ENCODE measurements at regions not wholly inside any gene's neighbourhood (a gene's known extent, or its start where the extent isn't known, plus 50 kb on each side); places are given as distances from the start of the nearest gene placed in this dataset.

DNA sequence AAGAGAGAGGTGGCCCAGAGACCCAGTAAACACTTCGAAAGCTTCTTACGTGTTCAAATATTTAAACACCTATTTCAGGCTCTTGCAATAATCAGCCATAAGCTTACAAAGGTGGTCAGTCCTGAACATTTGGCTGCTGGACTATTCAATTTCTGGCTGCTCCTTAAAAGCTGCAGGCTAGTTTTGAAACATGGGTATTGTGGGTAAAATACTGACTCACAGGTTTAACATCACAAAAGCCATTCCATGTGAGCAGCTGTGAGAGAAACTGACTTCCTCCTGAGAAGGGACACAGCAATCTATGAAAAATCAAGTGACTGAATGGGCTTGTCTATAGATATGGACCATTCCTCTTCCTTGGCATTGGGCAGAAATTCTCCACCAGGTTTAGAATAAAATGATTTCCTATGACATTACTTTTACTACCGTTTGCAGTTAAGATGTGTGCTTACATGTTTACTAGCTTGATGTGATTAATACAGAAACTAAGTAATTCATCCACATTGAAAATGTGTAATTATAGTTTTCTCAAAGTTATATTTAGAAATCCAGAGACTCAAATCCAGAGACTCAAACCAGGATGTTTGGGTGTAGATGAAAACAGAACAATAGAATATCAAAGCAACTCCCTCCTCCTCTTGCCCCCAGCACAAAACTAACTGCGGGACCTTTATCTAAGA, 252.3 kb downstream of the GATA3 start:
- no peaks in the 10 kb centered on the region for H3K9me3 ChIP-seq (ENCODE audit: low read length)
- H3K27me3 ChIP-seq (ENCODE audit: insufficient read depth, low read length): 0 out of 2 replicates have a peak, but pooled peaks cover 2% of the 10 kb centered on the region
- H3F3A ChIP-seq (ENCODE audit: insufficient read depth, low read length): no peaks in the 10 kb centered on the region
- no peaks in the 10 kb centered on the region for H3K9me2 ChIP-seq (ENCODE audit: low read depth, low read length)
- no peak overlapping the region for H3K4me3 ChIP-seq (ENCODE audit: low read depth, low read length, poor library complexity, severe bottlenecking)
- H4K20me1 ChIP-seq (ENCODE audit: insufficient read depth, low read length): no peaks in the 10 kb centered on the region
- H3K4me1 ChIP-seq (ENCODE audit: insufficient read depth, low read length, severe bottlenecking): no peaks in the 10 kb centered on the region
- TF ChIP-seq EZH2 (IDR thresholded peaks at IDR 0.05; ENCODE audit: borderline replicate concordance, low read length) (no peak), CTCF (IDR thresholded peaks at IDR 0.05; ENCODE audit: low read length) (no peak)
- H3K4me2 ChIP-seq (ENCODE audit: low read length): no peak overlapping the region
- no peak overlapping the region for H3K9ac ChIP-seq (ENCODE audit: low read length)
- no peaks in the 10 kb centered on the region for H3K36me3 ChIP-seq (ENCODE audit: insufficient read depth, low read length)
- H2AFZ ChIP-seq (ENCODE audit: low read length): no peak overlapping the region
- H3K79me2 ChIP-seq (ENCODE audit: insufficient read depth, low read length): no peaks in the 10 kb centered on the region
- no peak overlapping the region for H3K27ac ChIP-seq (ENCODE audit: low read depth, low read length, poor library complexity, severe bottlenecking)

GRCh38 chr10:8310930-8311329, 256.4 kb downstream of the GATA3 start:
- no peaks in the 10 kb centered on the region for H3K4me1 ChIP-seq (ENCODE audit: insufficient read depth, low read length, severe bottlenecking)
- no peaks in the 10 kb centered on the region for H3K9me2 ChIP-seq (ENCODE audit: low read depth, low read length)
- H3K9me3 ChIP-seq (ENCODE audit: low read length): no peaks in the 10 kb centered on the region
- no peak overlapping the region for H3K4me2 ChIP-seq (ENCODE audit: low read length)
- H4K20me1 ChIP-seq (ENCODE audit: insufficient read depth, low read length): no peaks in the 10 kb centered on the region
- no peaks in the 10 kb centered on the region for H3K36me3 ChIP-seq (ENCODE audit: insufficient read depth, low read length)
- no peaks in the 10 kb centered on the region for H3K79me2 ChIP-seq (ENCODE audit: insufficient read depth, low read length)
- no peak overlapping the region for H2AFZ ChIP-seq (ENCODE audit: low read length)
- no peak overlapping the region for H3K27ac ChIP-seq (ENCODE audit: low read depth, low read length, poor library complexity, severe bottlenecking)
- TF ChIP-seq EZH2 (IDR thresholded peaks at IDR 0.05; ENCODE audit: borderline replicate concordance, low read length): no peak
- no peak for TF ChIP-seq CTCF (IDR thresholded peaks at IDR 0.05; ENCODE audit: low read length)
- no peak overlapping the region for H3K9ac ChIP-seq (ENCODE audit: low read length)
- no peaks in the 10 kb centered on the region for H3F3A ChIP-seq (ENCODE audit: insufficient read depth, low read length)
- H3K27me3 ChIP-seq (ENCODE audit: insufficient read depth, low read length): 0 out of 2 replicates have a peak, but pooled peaks cover 3% of the 10 kb centered on the region
- no peak overlapping the region for H3K4me3 ChIP-seq (ENCODE audit: low read depth, low read length, poor library complexity, severe bottlenecking)

GRCh38 chr10:8311526-8312070, 257.1 kb downstream of the GATA3 start:
- Histone ChIP-seq H4K20me1 (ENCODE audit: insufficient read depth, low read length) (no peaks in the 10 kb centered on the region), H3K27ac (ENCODE audit: low read depth, low read length, poor library complexity, severe bottlenecking) (no peak overlapping the region), H3K4me3 (ENCODE audit: low read depth, low read length, poor library complexity, severe bottlenecking) (no peak overlapping the region), H3K27me3 (ENCODE audit: insufficient read depth, low read length) (0 out of 2 replicates have a peak, but pooled peaks cover 3% of the 10 kb centered on the region), H3K9me2 (ENCODE audit: low read depth, low read length) (no peaks in the 10 kb centered on the region), H2AFZ (ENCODE audit: low read length) (no peak overlapping the region), H3K9ac (ENCODE audit: low read length) (no peak overlapping the region), H3K4me1 (ENCODE audit: insufficient read depth, low read length, severe bottlenecking) (no peaks in the 10 kb centered on the region), H3K4me2 (ENCODE audit: low read length) (no peak overlapping the region), H3F3A (ENCODE audit: insufficient read depth, low read length) (no peaks in the 10 kb centered on the region), H3K36me3 (ENCODE audit: insufficient read depth, low read length) (no peaks in the 10 kb centered on the region), H3K79me2 (ENCODE audit: insufficient read depth, low read length) (no peaks in the 10 kb centered on the region), H3K9me3 (ENCODE audit: low read length) (no peaks in the 10 kb centered on the region)
- TF ChIP-seq EZH2 (IDR thresholded peaks at IDR 0.05; ENCODE audit: borderline replicate concordance, low read length) (no peak), CTCF (IDR thresholded peaks at IDR 0.05; ENCODE audit: low read length) (no peak)
